Chondrocyte (in vitro differentiated cells): ENCODE measurements at regions not wholly inside any gene's neighbourhood (a gene's known extent, or its start where the extent isn't known, plus 50 kb on each side); places are given as distances from the start of the nearest gene placed in this dataset.
"Not testable (repeated sequence)": the region's sequence is repeated elsewhere in the genome, so short reads cannot be mapped to it uniquely, and the experiment has no call there.

Experiments
- DNase-seq: peaks from one replicate; pipeline ENCODE4 v3.0.0; 2021; ENCODE audit warnings: mixed read lengths, low spot score
- H3K27ac Mint-ChIP-seq: one replicate; pipeline ENCODE4 v1.8.0; 2021; ENCODE audit warnings: mild to moderate bottlenecking, moderate library complexity, mixed read lengths; ENCODE audit not compliant: unreplicated experiment
- H3K27me3 Mint-ChIP-seq: 2 replicates; pipeline ENCODE4 v1.8.0; 2021; ENCODE audit warnings: low read depth, mixed read lengths
- H3K36me3 Mint-ChIP-seq: 2 replicates; pipeline ENCODE4 v1.8.0; 2021; ENCODE audit warnings: low read depth, mixed read lengths
- H3K4me1 Mint-ChIP-seq: 2 replicates; pipeline ENCODE4 v1.8.0; 2021; ENCODE audit warnings: low read depth, mild to moderate bottlenecking, mixed read lengths
- H3K4me3 Mint-ChIP-seq: one replicate; pipeline ENCODE4 v1.8.0; 2021; ENCODE audit warnings: mild to moderate bottlenecking, moderate library complexity, mixed read lengths; ENCODE audit not compliant: unreplicated experiment
- H3K9me3 Mint-ChIP-seq: 2 replicates; pipeline ENCODE4 v1.8.0; 2021; ENCODE audit warnings: low read depth, mixed read lengths

- H3K36me3 Mint-ChIP-seq, DNase-seq, H3K9me3 Mint-ChIP-seq, H3K27me3 Mint-ChIP-seq, H3K4me1 Mint-ChIP-seq, H3K4me3 Mint-ChIP-seq, H3K27ac Mint-ChIP-seq: not testable (repeated sequence)
These were observed 4055.2 kb upstream of the TPTE start for GRCh38 chr21:6466081-6466698.

- DNase-seq, H3K4me3 Mint-ChIP-seq, H3K9me3 Mint-ChIP-seq, H3K27me3 Mint-ChIP-seq, H3K4me1 Mint-ChIP-seq, H3K27ac Mint-ChIP-seq, H3K36me3 Mint-ChIP-seq: not testable (repeated sequence)
These were observed 4054.7 kb upstream of the TPTE start for GRCh38 chr21:6466707-6467106.

GRCh38 chr21:6467189-6467774, 4054.1 kb upstream of the TPTE start:
- H3K9me3 Mint-ChIP-seq, DNase-seq, H3K27ac Mint-ChIP-seq, H3K36me3 Mint-ChIP-seq, H3K4me1 Mint-ChIP-seq, H3K4me3 Mint-ChIP-seq, H3K27me3 Mint-ChIP-seq: not testable (repeated sequence)

GRCh38 chr21:6467907-6468306, 4053.5 kb upstream of the TPTE start:
- not testable (repeated sequence) for H3K4me1 Mint-ChIP-seq, DNase-seq, H3K36me3 Mint-ChIP-seq, H3K4me3 Mint-ChIP-seq, H3K27ac Mint-ChIP-seq, H3K9me3 Mint-ChIP-seq, H3K27me3 Mint-ChIP-seq

GRCh38 chr21:6468331-6468860, 4053.0 kb upstream of the TPTE start:
- not testable (repeated sequence) for H3K36me3 Mint-ChIP-seq, H3K27me3 Mint-ChIP-seq, DNase-seq, H3K9me3 Mint-ChIP-seq, H3K27ac Mint-ChIP-seq, H3K4me3 Mint-ChIP-seq, H3K4me1 Mint-ChIP-seq

GRCh38 chr21:6474250-6474968, 4047.0 kb upstream of the TPTE start:
- not testable (repeated sequence) for DNase-seq, H3K27me3 Mint-ChIP-seq, H3K27ac Mint-ChIP-seq, H3K36me3 Mint-ChIP-seq, H3K9me3 Mint-ChIP-seq, H3K4me3 Mint-ChIP-seq, H3K4me1 Mint-ChIP-seq

- not testable (repeated sequence) for H3K27me3 Mint-ChIP-seq, H3K4me1 Mint-ChIP-seq, H3K4me3 Mint-ChIP-seq, H3K36me3 Mint-ChIP-seq, H3K27ac Mint-ChIP-seq, DNase-seq, H3K9me3 Mint-ChIP-seq
These were observed 4040.3 kb upstream of the TPTE start for GRCh38 chr21:6481116-6481515.

GRCh38 chr21:6482616-6483015, 4038.8 kb upstream of the TPTE start:
- not testable (repeated sequence) for H3K4me1 Mint-ChIP-seq, DNase-seq, H3K36me3 Mint-ChIP-seq, H3K27me3 Mint-ChIP-seq, H3K9me3 Mint-ChIP-seq, H3K27ac Mint-ChIP-seq, H3K4me3 Mint-ChIP-seq

- H3K27me3 Mint-ChIP-seq, H3K4me3 Mint-ChIP-seq, H3K36me3 Mint-ChIP-seq, H3K9me3 Mint-ChIP-seq, H3K27ac Mint-ChIP-seq, H3K4me1 Mint-ChIP-seq, DNase-seq: not testable (repeated sequence)
These were observed 4037.7 kb upstream of the TPTE start for GRCh38 chr21:6483645-6484044.

- H3K4me3 Mint-ChIP-seq, DNase-seq, H3K36me3 Mint-ChIP-seq, H3K9me3 Mint-ChIP-seq, H3K27me3 Mint-ChIP-seq, H3K4me1 Mint-ChIP-seq, H3K27ac Mint-ChIP-seq: not testable (repeated sequence)
These were observed 4034.6 kb upstream of the TPTE start for GRCh38 chr21:6486821-6487220.

GRCh38 chr21:6492691-6493090, 4028.7 kb upstream of the TPTE start:
- not testable (repeated sequence) for H3K27me3 Mint-ChIP-seq, H3K27ac Mint-ChIP-seq, DNase-seq, H3K4me3 Mint-ChIP-seq, H3K9me3 Mint-ChIP-seq, H3K36me3 Mint-ChIP-seq, H3K4me1 Mint-ChIP-seq

- DNase-seq, H3K4me1 Mint-ChIP-seq, H3K9me3 Mint-ChIP-seq, H3K4me3 Mint-ChIP-seq, H3K27me3 Mint-ChIP-seq, H3K27ac Mint-ChIP-seq, H3K36me3 Mint-ChIP-seq: not testable (repeated sequence)
These were observed 4027.4 kb upstream of the TPTE start for GRCh38 chr21:6493957-6494356.

GRCh38 chr21:6496356-6496755, 4025.0 kb upstream of the TPTE start:
- DNase-seq, H3K9me3 Mint-ChIP-seq, H3K36me3 Mint-ChIP-seq, H3K27ac Mint-ChIP-seq, H3K4me1 Mint-ChIP-seq, H3K4me3 Mint-ChIP-seq, H3K27me3 Mint-ChIP-seq: not testable (repeated sequence)
